HCT116 (cell line): ENCODE measurements at regions not wholly inside any gene's neighbourhood (a gene's known extent, or its start where the extent isn't known, plus 50 kb on each side); places are given as distances from the start of the nearest gene placed in this dataset.

Experiments used
- ATAC-seq: fragments of 200-7000 bp; cut with Tn5 transposase; 2 replicates; pipeline ENCODE4 v1.9.1; 2020; ENCODE audit warnings: mild to moderate bottlenecking, moderate library complexity
- BruUV-seq: library from RNA; stranded (reverse); fragments of 400-500 nt; replicated peaks from 2 replicates; lab custom pipeline; 2021; lab: Mats Ljungman, UMichigan
- CTCF ChIA-PET: fragments of 300-600 bp; sonication (Branson Sonifier 250); formaldehyde crosslinking; loops from one replicate; lab custom pipeline; 2021; ENCODE audit warnings: antibody characterized with exemption; lab: Charles Lee
- POLR2A ChIA-PET: fragments of 300-600, 350-600 bp; sonication (Branson Sonifier 250); formaldehyde crosslinking; loops from one replicate; lab custom pipeline; 2021; ENCODE audit warnings: antibody characterized with exemption; lab: Charles Lee
- RAD21 ChIA-PET, 2 experiments: fragments of 300-600 bp; sonication (Branson Sonifier 250); formaldehyde crosslinking; loops; one replicate each; lab custom pipeline; 2023; ENCODE audit warnings: low total read pairs in 2 of 2; ENCODE audit not compliant: uncharacterized antibody in 2 of 2, unreplicated experiment in 2 of 2, low non-redundant PET in 1 of 2; lab: Charles Lee
- DNase-seq: peaks from one replicate; pipeline ENCODE4 v3.0.0-alpha.2; 2010; ENCODE audit warnings: low read depth, low spot score
- H2AFZ ChIP-seq: fragments of 200-600 bp; shearing (Covaris generic), sonication (generic); 2 replicates; pipeline ENCODE4 v1.6.1; 2017; ENCODE audit warnings: low read depth, mixed run types, mixed read lengths, antibody characterized with exemption, low read length; ENCODE audit not compliant: poor library complexity, severe bottlenecking
- H3K27ac ChIP-seq: 2 replicates; pipeline ENCODE4 v1.5.1; 2012; ENCODE audit warnings: low read depth, low read length
- H3K27me3 ChIP-seq: fragments of 200-600 bp; sonication (generic); 2 replicates; pipeline ENCODE4 v1.6.1; 2016; ENCODE audit warnings: mixed run types, low read length, mixed read lengths; ENCODE audit not compliant: insufficient read depth
- H3K36me3 ChIP-seq, 2 experiments: fragments of 200-500 bp in 1 of 2; fragments of 200-600 bp in 1 of 2; sonication (Bioruptor generic) in 1 of 2; sonication (generic) in 1 of 2; 2 replicates each; pipeline versions ENCODE4 v1.5.1 to v1.6.1; 2014 to 2016; ENCODE audit warnings: low read length in 2 of 2, inconsistent platforms in 1 of 2, mixed read lengths in 1 of 2, mixed run types in 1 of 2; ENCODE audit not compliant: insufficient read depth in 2 of 2, control insufficient read depth in 1 of 2
- H3K4me1 ChIP-seq, 2 experiments: fragments of 200-600 bp in 1 of 2; sonication (generic) in 1 of 2; 2 replicates each; pipeline versions ENCODE4 v1.5.1 to v1.6.1; 2012 to 2017; ENCODE audit warnings: low read length in 2 of 2, inconsistent platforms in 1 of 2, mild to moderate bottlenecking in 1 of 2, mixed read lengths in 1 of 2, mixed run types in 1 of 2, moderate library complexity in 1 of 2; ENCODE audit not compliant: insufficient read depth in 2 of 2, control insufficient read depth in 1 of 2
- H3K4me2 ChIP-seq: fragments of 200-600 bp; sonication (generic); 2 replicates; pipeline ENCODE4 v1.6.1; 2017; ENCODE audit warnings: mixed run types, low read length, mixed read lengths
- H3K4me3 ChIP-seq, 2 experiments: fragments of 200-600 bp in 1 of 2; sonication (generic) in 1 of 2; replicated peaks in 1 of 2; 2 replicates each; pipeline ENCODE4 v1.5.1; 2011 to 2016; ENCODE audit warnings: low read length in 2 of 2, control low read depth in 1 of 2, low read depth in 1 of 2, mild to moderate bottlenecking in 1 of 2, mixed read lengths in 1 of 2, mixed run types in 1 of 2
- H3K79me2 ChIP-seq: fragments of 200-600 bp; sonication (generic); 2 replicates; pipeline ENCODE4 v1.6.1; 2017; ENCODE audit warnings: mild to moderate bottlenecking, mixed run types, low read length, moderate library complexity, mixed read lengths; ENCODE audit not compliant: insufficient read depth
- H3K9ac ChIP-seq: fragments of 200-600 bp; sonication (generic); 2 replicates; pipeline ENCODE4 v1.6.1; 2016; ENCODE audit warnings: low read length, mixed read lengths
- H3K9me2 ChIP-seq: fragments of 200-600 bp; sonication (generic), shearing (Covaris generic); 2 replicates; pipeline ENCODE4 v1.6.1; 2017; ENCODE audit warnings: mixed run types, mild to moderate bottlenecking, moderate library complexity; ENCODE audit not compliant: insufficient read depth
- H3K9me3 ChIP-seq, 2 experiments: fragments of 200-500 bp in 1 of 2; fragments of 200-600 bp in 1 of 2; sonication (Bioruptor generic) in 1 of 2; sonication (generic) in 1 of 2; 2 replicates each; pipeline ENCODE4 v1.6.1; 2014 to 2017; ENCODE audit warnings: low read length in 2 of 2, mixed read lengths in 2 of 2, inconsistent platforms in 1 of 2, low read depth in 1 of 2, mild to moderate bottlenecking in 1 of 2, mixed run types in 1 of 2, moderate library complexity in 1 of 2; ENCODE audit not compliant: control insufficient read depth in 1 of 2, insufficient read depth in 1 of 2
- H4K20me1 ChIP-seq: fragments of 200-600 bp; sonication (generic), shearing (Covaris generic); 2 replicates; pipeline ENCODE4 v1.6.1; 2017; ENCODE audit warnings: mixed run types, mild to moderate bottlenecking, moderate library complexity; ENCODE audit not compliant: insufficient read depth
- CBX3 ChIP-seq: IDR thresholded peaks from 2 replicates; pipeline ENCODE4 v1.6.1; 2012; ENCODE audit warnings: low read depth
- CEBPB ChIP-seq: IDR thresholded peaks from 2 replicates; pipeline ENCODE4 v1.6.1; 2012; ENCODE audit warnings: low read depth
- CTCF ChIP-seq, 3 experiments: fragments of 200-600 bp in 1 of 3; sonication (generic) in 1 of 3; IDR thresholded peaks in 2 of 3; conservative IDR thresholded peaks in 1 of 3; 2 replicates each; pipeline ENCODE4 v1.5.1; 2012 to 2017; ENCODE audit warnings: low read depth in 2 of 3, low read length in 2 of 3, antibody characterized with exemption in 1 of 3, borderline replicate concordance in 1 of 3, control low read depth in 1 of 3, mild to moderate bottlenecking in 1 of 3, mixed read lengths in 1 of 3, mixed run types in 1 of 3, moderate library complexity in 1 of 3; ENCODE audit not compliant: insufficient read depth in 1 of 3
- EZH2phosphoT487 ChIP-seq: fragments of 200-600 bp; IDR thresholded peaks from 2 replicates; pipeline ENCODE4 v1.6.1; 2018; ENCODE audit warnings: antibody characterized with exemption, borderline replicate concordance
- SP1 ChIP-seq: IDR thresholded peaks from 2 replicates; pipeline ENCODE4 v1.6.1; 2012; ENCODE audit warnings: low read depth
- TCF7L2 ChIP-seq: IDR thresholded peaks from 2 replicates; pipeline ENCODE4 v1.7.0; 2011; ENCODE audit warnings: borderline replicate concordance, inconsistent platforms; ENCODE audit not compliant: insufficient read depth, insufficient read length; ENCODE audit errors: extremely low read depth
- ZNF274 ChIP-seq: fragments of 200-500 bp; sonication (Bioruptor generic); IDR thresholded peaks from 2 replicates; pipeline ENCODE4 v1.6.1; 2014; ENCODE audit warnings: mild to moderate bottlenecking, low read depth, low read length, inconsistent platforms
- intact Hi-C: fragments of 100-400 bp; cut with micrococcal nuclease; formaldehyde crosslinking; loops from 2 replicates; pipeline ENCODE4 v1.10.0; 2022
- TF ChIP-seq, protein P1 (sequence below): IDR thresholded peaks from 2 replicates; pipeline ENCODE4 v1.6.1; 2011; ENCODE audit warnings: mild to moderate bottlenecking, low read length, moderate library complexity; ENCODE audit not compliant: insufficient replicate concordance; ENCODE audit errors: extremely low read depth
- TF ChIP-seq, protein P2 (sequence below): IDR thresholded peaks from 2 replicates; pipeline ENCODE4 v1.6.1; 2012

DNA sequence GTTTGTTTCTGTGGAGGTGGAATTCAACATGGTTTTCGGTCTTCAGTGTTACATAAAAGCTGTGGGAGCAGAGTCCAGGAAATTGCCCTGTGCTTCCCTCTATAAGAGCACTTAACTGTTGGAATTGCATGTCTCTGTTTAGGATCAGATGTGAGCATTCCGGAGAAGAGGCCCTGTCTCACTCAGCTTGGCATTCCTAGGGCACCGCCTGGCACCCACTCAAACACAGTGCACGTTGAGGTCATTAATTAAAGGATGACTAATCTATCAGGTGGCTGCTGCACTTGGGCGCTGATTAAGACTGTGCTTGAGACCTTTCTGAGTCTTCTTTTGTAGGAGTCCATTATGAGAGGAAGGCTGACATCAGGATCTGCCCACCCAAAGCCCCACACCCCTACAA is 82.8 kb upstream of the VIPR2 start:
- Histone ChIP-seq H3K27ac (no peak overlapping the region), H3K9me2 (no peaks in the 10 kb centered on the region), H3K9ac (no peak overlapping the region), H3K4me1 (peaks cover 4 to 5% of the 10 kb centered on the region in 2 experiments; a peak in 1 of 4 replicates), H3K27me3 (peaks cover 11% of the 10 kb centered on the region), H3K79me2 (no peaks in the 10 kb centered on the region), H4K20me1 (no peaks in the 10 kb centered on the region), H3K4me3 (no peak overlapping the region), H3K36me3 (no peaks in the 10 kb centered on the region), H2AFZ (no peak overlapping the region), H3K9me3 (no peaks in the 10 kb centered on the region), H3K4me2 (no peak overlapping the region)
- POLR2A ChIA-PET: no interaction called here
- ATAC-seq: no peak
- intact Hi-C loops: no loop called here
- BruUV-seq: no TSS peak
- no peak for DNase-seq
- RAD21 ChIA-PET: no interaction called here
- CTCF ChIA-PET: no interaction called here
- TF ChIP-seq, protein P1, sequence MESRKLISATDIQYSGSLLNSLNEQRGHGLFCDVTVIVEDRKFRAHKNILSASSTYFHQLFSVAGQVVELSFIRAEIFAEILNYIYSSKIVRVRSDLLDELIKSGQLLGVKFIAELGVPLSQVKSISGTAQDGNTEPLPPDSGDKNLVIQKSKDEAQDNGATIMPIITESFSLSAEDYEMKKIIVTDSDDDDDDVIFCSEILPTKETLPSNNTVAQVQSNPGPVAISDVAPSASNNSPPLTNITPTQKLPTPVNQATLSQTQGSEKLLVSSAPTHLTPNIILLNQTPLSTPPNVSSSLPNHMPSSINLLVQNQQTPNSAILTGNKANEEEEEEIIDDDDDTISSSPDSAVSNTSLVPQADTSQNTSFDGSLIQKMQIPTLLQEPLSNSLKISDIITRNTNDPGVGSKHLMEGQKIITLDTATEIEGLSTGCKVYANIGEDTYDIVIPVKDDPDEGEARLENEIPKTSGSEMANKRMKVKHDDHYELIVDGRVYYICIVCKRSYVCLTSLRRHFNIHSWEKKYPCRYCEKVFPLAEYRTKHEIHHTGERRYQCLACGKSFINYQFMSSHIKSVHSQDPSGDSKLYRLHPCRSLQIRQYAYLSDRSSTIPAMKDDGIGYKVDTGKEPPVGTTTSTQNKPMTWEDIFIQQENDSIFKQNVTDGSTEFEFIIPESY: no peak
- TF ChIP-seq CBX3: no peak
- TF ChIP-seq CTCF (IDR thresholded peaks at IDR 0.05 in 2 of 3, conservative IDR thresholded peaks at IDR 0.05 in 1 of 3; ENCODE audit: borderline replicate concordance in 1 of 3, insufficient read depth in 1 of 3, low read depth in 2 of 3, low read length in 2 of 3): no peak
- TF ChIP-seq ZNF274: no peak
- TF ChIP-seq CEBPB: no peak
- TF ChIP-seq, protein P2, sequence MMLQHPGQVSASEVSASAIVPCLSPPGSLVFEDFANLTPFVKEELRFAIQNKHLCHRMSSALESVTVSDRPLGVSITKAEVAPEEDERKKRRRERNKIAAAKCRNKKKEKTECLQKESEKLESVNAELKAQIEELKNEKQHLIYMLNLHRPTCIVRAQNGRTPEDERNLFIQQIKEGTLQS: no peak
- TF ChIP-seq SP1: no peak
- no peak for TF ChIP-seq TCF7L2
- no peak for TF ChIP-seq EZH2phosphoT487
